IMR-90 (cell line): ENCODE measurements at regions not wholly inside any gene's neighbourhood (a gene's known extent, or its start where the extent isn't known, plus 50 kb on each side); places are given as distances from the start of the nearest gene placed in this dataset.

Experiments
- CEBPB ChIP-seq: IDR thresholded peaks from 2 replicates; pipeline ENCODE4 v1.6.1; 2012; ENCODE audit warnings: low read depth, low read length, improper control_type of control experiment
- CTCF ChIP-seq: conservative IDR thresholded peaks from 2 replicates; pipeline ENCODE4 v1.5.1; 2012; ENCODE audit warnings: mild to moderate bottlenecking, low read depth, low read length, improper control_type of control experiment
- FOS ChIP-seq: fragments of 150-350 bp; IDR thresholded peaks from 2 replicates; pipeline ENCODE4 v1.6.1; 2016; ENCODE audit warnings: low read depth, low read length
- MAFK ChIP-seq: IDR thresholded peaks from 2 replicates; pipeline ENCODE4 v1.6.1; 2012; ENCODE audit warnings: low read depth, low read length, improper control_type of control experiment
- MAZ ChIP-seq: IDR thresholded peaks from 2 replicates; pipeline ENCODE4 v1.6.1; 2012; ENCODE audit warnings: low read depth, mild to moderate bottlenecking, low read length, improper control_type of control experiment, moderate library complexity, borderline replicate concordance
- MXI1 ChIP-seq: IDR thresholded peaks from 2 replicates; pipeline ENCODE4 v1.6.1; 2012; ENCODE audit warnings: low read depth, mild to moderate bottlenecking, low read length, moderate library complexity, borderline replicate concordance
- POLR2A ChIP-seq: IDR thresholded peaks from 2 replicates; pipeline ENCODE4 v1.6.1; 2012; ENCODE audit warnings: mild to moderate bottlenecking, low read depth, low read length
- RCOR1 ChIP-seq: IDR thresholded peaks from 2 replicates; pipeline ENCODE4 v1.6.1; 2012; ENCODE audit warnings: mild to moderate bottlenecking, low read length, improper control_type of control experiment; ENCODE audit not compliant: insufficient replicate concordance
- USF2 ChIP-seq: fragments of 150-350 bp; IDR thresholded peaks from 2 replicates; pipeline ENCODE4 v1.6.1; 2017; ENCODE audit warnings: mild to moderate bottlenecking, antibody characterized with exemption, low read length, low read depth

GRCh38 chr2:7203056-7203467, 285.9 kb downstream of the RNF144A start:
- peak; percentile 71 for TF ChIP-seq CTCF
- TF ChIP-seq MXI1: no peak
- no peak for TF ChIP-seq POLR2A
- TF ChIP-seq CEBPB: no peak
- no peak for TF ChIP-seq FOS
- TF ChIP-seq RCOR1: no peak
- TF ChIP-seq USF2: no peak
- no peak for TF ChIP-seq MAFK
- TF ChIP-seq MAZ: no peak
